GM12872 (cell line): ENCODE measurements at regions not wholly inside any gene's neighbourhood (a gene's known extent, or its start where the extent isn't known, plus 50 kb on each side); places are given as distances from the start of the nearest gene placed in this dataset.

Experiments used
- CTCF ChIP-seq: IDR thresholded peaks from 3 replicates; pipeline ENCODE4 v1.5.1; 2011; ENCODE audit warnings: low read depth, mild to moderate bottlenecking, low read length, moderate library complexity; ENCODE audit not compliant: insufficient read depth

- no peak for TF ChIP-seq CTCF
These were observed 165.9 kb downstream of the IL15 start for GRCh38 chr4:141802333-141802732.

GRCh38 chr4:141804836-141805235 is 168.5 kb downstream of the IL15 start:
- no peak for TF ChIP-seq CTCF

- TF ChIP-seq CTCF = no peak
These were observed 170.9 kb downstream of the IL15 start for GRCh38 chr4:141807103-141807891.

GRCh38 chr4:141810038-141810711 is 173.8 kb downstream of the IL15 start:
- TF ChIP-seq CTCF = no peak

- TF ChIP-seq CTCF = no peak
These were observed 174.5 kb downstream of the IL15 start for GRCh38 chr4:141810712-141811375.

GRCh38 chr4:141812158-141812557 is 175.8 kb downstream of the IL15 start:
- no peak for TF ChIP-seq CTCF

- no peak for TF ChIP-seq CTCF
These were observed 178.1 kb downstream of the IL15 start for GRCh38 chr4:141814499-141814898.
